GM19455 (cell line): ENCODE measurements at regions not wholly inside any gene's neighbourhood (a gene's known extent, or its start where the extent isn't known, plus 50 kb on each side); places are given as distances from the start of the nearest gene placed in this dataset.
"Not testable (repeated sequence)": the region's sequence is repeated elsewhere in the genome, so short reads cannot be mapped to it uniquely, and the experiment has no call there.

Experiments
- ATAC-seq: cut with Tn5 transposase; IDR thresholded peaks from one replicate; pipeline ENCODE4 v1.9.1; 2021; ENCODE audit not compliant: unreplicated experiment

GRCh38 chr18:59057493-59057795 is 82.2 kb upstream of the SEC11C start:
- ATAC-seq, result no peak

- ATAC-seq, result no peak
Measured at GRCh38 chr18:59057969-59058368, 81.7 kb upstream of the SEC11C start.

GRCh38 chr18:59059140-59059539 is 80.5 kb upstream of the SEC11C start:
- ATAC-seq, result no peak

GRCh38 chr18:59060551-59060950 is 79.1 kb upstream of the SEC11C start:
- ATAC-seq, result no peak

GRCh38 chr18:59061914-59062642 is 77.6 kb upstream of the SEC11C start:
- no peak for ATAC-seq

GRCh38 chr18:59062643-59063006 is 77.1 kb upstream of the SEC11C start:
- ATAC-seq, result no peak

GRCh38 chr18:59063300-59063906 is 76.3 kb upstream of the SEC11C start:
- no peak for ATAC-seq

- ATAC-seq, result no peak
Measured at GRCh38 chr18:59063912-59064311, 75.8 kb upstream of the SEC11C start.

GRCh38 chr18:59065684-59066083 is 74.0 kb upstream of the SEC11C start:
- ATAC-seq, result no peak

- no peak for ATAC-seq
Measured at GRCh38 chr18:59067873-59068272, 71.8 kb upstream of the SEC11C start.

GRCh38 chr18:59068276-59069071 is 71.2 kb upstream of the SEC11C start:
- no peak for ATAC-seq

- ATAC-seq, result no peak
Measured at GRCh38 chr18:59070181-59070912, 69.3 kb upstream of the SEC11C start.

- peak; percentile 64 for ATAC-seq
Measured at GRCh38 chr18:59072727-59073421, 66.8 kb upstream of the SEC11C start.

GRCh38 chr18:59075923-59076322 is 63.8 kb upstream of the SEC11C start:
- ATAC-seq, result no peak

GRCh38 chr18:59079264-59079663 is 60.4 kb upstream of the SEC11C start:
- ATAC-seq, result no peak

- not testable (repeated sequence) for ATAC-seq
Measured at GRCh38 chr18:59079687-59080501, 59.8 kb upstream of the SEC11C start.

GRCh38 chr18:59083136-59083818 is 56.4 kb upstream of the SEC11C start:
- no peak for ATAC-seq

GRCh38 chr18:59085126-59085794 is 54.4 kb upstream of the SEC11C start:
- no peak for ATAC-seq

- no peak for ATAC-seq
Measured at GRCh38 chr18:59085797-59086196, 53.9 kb upstream of the SEC11C start.
